CD4-positive, alpha-beta T cell treated with Interleukin-1 beta for 1 hour (primary cell): ENCODE measurements at regions not wholly inside any gene's neighbourhood (a gene's known extent, or its start where the extent isn't known, plus 50 kb on each side); places are given as distances from the start of the nearest gene placed in this dataset.

ENCODE experiments used
- DNase-seq, 2 donors: peaks; one replicate each; pipeline ENCODE4 v3.0.0-alpha.2; 2020 to 2022

- DNase-seq = no peak
Measured at GRCh38 chr3:177578488-177578887, 381.2 kb upstream of the TBL1XR1 start.

GRCh38 chr3:177579419-177579818 lies 382.1 kb upstream of the TBL1XR1 start:
- DNase-seq = no peak

- DNase-seq = no peak
Measured at GRCh38 chr3:177580437-177580836, 383.2 kb upstream of the TBL1XR1 start.

DNA sequence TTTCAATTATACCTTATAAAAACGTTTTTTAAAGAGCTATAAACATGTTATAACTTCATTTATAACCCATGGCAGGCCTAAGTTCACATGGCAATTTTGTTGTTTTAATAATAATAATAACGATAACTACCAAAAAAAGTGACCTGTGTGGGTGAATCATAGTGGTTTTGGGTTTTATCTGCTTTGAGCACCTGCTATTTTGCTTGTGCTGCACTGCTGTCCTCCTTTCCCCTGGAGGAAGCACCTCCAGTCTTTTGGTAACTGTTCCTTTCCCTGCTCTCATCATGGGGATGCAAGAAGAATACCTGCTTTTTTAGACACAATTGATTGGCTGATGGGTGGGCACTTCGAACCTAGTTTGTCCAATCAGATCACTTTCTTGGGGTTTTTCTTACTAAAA lies 388.0 kb upstream of the TBL1XR1 start:
- no peak for DNase-seq

DNA sequence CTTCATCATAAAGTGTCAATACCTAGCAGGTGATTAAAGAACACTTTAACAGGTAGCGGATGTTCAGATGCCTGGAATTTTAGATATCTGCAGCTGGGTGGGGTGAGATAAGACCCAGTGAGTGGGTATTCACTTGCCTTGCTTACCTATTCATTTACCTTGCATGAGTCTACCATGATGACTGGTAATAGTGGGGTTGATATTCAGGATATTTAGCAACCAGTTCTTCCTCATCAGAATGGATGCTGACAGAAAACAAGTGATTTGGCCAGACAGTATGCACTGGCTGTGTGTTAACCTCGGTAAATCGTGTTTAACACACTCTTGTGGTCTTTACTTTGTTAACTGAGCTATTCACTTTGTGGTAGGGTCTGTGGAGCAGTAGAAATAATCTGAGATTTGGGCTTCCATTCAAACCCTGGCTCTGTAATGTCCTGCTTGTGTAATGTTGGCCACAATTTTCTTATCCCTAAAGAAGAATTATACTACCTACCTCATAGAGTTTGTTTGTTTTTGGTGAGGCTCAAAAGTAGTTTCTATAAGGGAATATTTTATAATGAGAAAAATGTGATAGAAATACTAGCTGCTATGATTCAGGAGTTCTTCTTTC lies 391.9 kb upstream of the TBL1XR1 start:
- no peak for DNase-seq

GRCh38 chr3:177589911-177590381 lies 392.7 kb upstream of the TBL1XR1 start:
- DNase-seq = no peak

- DNase-seq = no peak
Measured at GRCh38 chr3:177590826-177591225, 393.5 kb upstream of the TBL1XR1 start.

- peak in 1 of 2 donors; percentile 20 for DNase-seq
Measured at GRCh38 chr3:177591379-177591778, 394.1 kb upstream of the TBL1XR1 start.

DNA sequence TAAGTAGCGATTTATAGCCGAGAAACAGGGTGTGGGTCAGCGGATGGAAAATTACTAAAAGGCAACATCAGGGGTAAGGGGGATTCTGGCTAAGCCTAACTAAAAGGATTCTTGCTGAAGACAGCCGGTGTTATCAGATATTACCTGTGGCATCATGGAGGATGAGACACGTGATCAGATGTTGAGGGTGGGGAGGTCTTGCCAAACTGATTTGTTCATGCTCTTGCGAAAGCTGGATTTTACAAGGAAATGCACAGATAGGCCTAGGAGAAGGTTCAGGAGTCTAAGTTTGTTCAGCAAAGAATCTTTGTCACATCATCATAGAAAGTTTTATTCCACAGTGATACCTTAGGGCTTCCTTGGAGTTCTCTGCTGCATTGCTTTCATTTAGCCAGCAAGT lies 396.8 kb upstream of the TBL1XR1 start:
- DNase-seq = no peak

- DNase-seq = no peak
Measured at GRCh38 chr3:177595530-177596188, 398.4 kb upstream of the TBL1XR1 start.

DNA sequence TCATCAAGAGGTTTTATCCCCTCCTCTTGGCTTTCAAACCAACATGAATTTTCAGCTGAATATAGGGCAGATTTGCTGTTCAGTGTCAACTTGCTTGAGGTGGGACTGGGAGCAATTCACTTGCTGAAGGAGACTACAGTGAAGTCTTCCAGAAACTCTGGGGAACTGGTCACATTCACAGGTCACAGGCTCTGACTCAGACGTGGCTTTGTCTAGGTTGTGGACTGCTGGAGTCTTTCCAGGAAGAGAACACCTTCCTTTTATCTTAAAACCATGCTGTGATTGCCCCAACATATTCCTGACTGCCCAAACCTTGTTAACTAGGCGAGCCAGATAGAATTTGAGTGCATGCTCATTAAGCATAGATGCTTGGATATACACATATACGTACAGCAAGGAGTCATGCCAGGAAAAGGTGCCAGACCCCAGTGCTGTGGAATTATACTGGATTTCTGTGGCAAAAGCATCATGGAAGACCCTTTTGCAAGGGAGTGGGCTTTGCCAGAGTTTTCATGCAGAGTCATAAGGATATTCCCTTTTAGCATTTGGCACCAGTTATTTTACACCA lies 399.1 kb upstream of the TBL1XR1 start:
- no peak for DNase-seq

GRCh38 chr3:177596816-177597271 lies 399.6 kb upstream of the TBL1XR1 start:
- DNase-seq = no peak

DNA sequence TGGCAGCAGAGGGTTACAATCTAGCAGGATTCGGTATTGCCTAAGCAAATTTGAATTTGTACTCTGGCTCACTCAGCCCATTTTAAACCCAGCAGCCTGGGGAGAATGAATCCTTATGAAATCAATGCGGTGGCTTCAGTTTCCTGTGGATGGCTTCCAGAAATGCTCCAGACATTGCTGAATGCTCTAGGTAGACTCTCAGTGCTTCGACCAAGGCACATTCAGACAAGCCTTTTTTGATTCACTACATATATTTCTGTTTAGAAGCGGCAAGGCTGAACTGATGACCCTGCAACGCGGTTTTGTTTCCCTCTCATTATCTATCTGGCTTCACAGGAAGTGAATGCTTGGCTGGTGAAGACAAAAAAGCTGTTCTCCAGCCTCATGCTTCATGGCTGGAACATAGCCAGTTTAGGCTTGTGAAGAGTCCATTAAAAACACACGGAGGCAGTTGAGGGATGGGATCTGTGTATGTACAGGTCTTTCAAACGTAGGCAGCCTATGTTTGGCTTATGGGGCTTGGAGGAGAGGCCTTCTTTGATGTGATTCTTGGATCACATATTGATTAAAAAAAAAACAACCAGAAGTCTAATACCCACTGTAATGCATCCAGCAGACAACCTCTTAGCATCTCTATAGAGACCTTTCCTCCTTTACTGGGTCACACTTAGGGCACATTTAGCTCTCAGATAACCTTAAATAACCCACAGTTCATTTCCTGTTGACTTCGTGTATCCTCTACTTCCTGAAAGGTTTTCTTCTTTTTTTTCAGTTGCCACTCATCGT lies 400.2 kb upstream of the TBL1XR1 start:
- peak; percentile 6 to 55 for DNase-seq

- no peak for DNase-seq
Measured at GRCh38 chr3:177598097-177598833, 401.0 kb upstream of the TBL1XR1 start.

GRCh38 chr3:177599326-177599725 lies 402.0 kb upstream of the TBL1XR1 start:
- DNase-seq = no peak

DNA sequence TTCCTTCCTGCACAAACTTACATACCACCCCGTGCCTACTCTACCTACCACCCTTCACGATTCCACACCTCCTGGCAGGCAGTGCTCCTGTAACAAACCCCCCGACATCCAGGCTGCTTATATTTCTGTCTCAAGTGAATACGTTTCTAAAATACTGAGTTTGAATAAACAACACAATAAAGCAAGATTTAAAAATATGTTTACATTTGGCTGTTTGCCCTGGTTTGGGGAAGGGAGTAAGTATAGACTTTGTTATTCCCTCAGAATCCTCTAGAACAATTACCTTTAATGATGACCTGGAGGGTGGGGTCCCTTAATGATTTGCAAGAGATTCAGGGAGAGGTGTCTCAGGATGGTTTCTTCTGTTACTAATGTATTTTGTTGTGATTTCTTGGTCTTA lies 402.6 kb upstream of the TBL1XR1 start:
- DNase-seq = no peak

DNA sequence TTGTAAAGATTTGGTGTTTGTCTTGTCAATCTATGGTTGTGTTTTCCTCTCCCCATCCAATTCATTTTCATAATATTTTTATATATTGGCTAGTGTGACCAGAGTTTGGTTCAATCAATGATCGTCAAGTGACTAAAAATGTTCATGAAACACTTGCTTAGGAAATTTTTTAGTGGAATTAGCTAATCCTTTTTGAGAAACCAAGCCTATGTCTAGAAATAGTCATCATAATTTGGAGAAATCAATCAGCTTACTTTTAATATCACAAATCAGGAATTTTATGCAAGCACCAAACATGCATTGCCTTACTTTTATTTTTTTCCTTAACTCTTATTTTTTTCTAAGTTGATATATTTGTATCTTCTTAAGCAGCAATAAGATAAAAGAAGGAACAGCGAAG lies 403.1 kb upstream of the TBL1XR1 start:
- no peak for DNase-seq

- no peak for DNase-seq
Measured at GRCh38 chr3:177601152-177601551, 403.9 kb upstream of the TBL1XR1 start.

DNA sequence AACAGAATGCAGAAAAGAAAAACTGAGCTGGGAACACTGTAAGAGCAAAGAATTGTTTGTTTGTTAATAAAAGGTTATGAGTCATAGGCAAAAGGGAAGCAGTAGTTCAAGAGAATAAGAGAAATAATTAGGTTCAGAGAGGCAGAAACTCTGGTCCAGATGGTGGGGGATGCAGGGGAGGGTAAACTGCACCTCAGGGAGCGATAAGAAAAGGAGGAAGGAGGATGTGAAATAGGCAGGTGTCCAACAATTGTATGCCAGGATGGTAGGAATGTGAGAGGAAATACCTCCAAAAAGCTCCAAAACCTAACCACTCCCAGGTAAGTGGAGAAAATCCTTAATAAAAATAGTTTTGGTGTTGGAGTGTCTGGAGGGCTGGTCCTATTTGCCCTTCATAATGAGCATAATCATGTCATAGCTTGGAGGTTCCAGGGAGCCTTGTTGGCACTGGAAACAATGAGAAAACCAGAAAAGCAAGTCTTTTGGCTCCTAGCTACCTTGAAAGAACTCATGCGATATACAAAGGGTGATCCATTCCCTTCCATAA lies 405.4 kb upstream of the TBL1XR1 start:
- no peak for DNase-seq

- DNase-seq = no peak
Measured at GRCh38 chr3:177603148-177603603, 405.9 kb upstream of the TBL1XR1 start.

DNA sequence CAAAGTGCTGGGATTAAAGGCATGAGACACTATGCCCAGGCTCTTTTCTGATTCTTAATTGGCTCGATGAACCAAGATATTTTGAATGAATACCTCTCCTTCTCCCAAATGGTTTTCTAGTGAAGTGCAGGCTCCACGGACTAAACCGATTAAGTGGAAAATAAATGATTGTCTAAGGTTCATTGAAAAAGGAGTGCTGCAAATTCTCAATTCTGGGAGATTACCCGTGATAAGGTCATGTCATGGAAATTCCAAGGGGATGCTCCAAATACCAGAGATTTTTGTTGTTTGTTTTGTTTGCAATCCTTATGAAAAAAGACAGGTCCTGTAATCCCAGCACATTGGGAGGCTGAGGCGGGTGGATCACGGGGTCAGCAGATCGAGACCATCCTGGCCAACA lies 406.9 kb upstream of the TBL1XR1 start:
- DNase-seq = no peak

GRCh38 chr3:177606891-177607290 lies 409.6 kb upstream of the TBL1XR1 start:
- no peak for DNase-seq
